H1 (cell line): ENCODE measurements at regions not wholly inside any gene's neighbourhood (a gene's known extent, or its start where the extent isn't known, plus 50 kb on each side); places are given as distances from the start of the nearest gene placed in this dataset.

Experiments
- HDAC2 ChIP-seq, 2 experiments: fragments of 300-600 bp in 1 of 2; sonication (generic) in 1 of 2; IDR thresholded peaks; 2 replicates each; pipeline ENCODE4 v1.6.1; 2011 to 2012; ENCODE audit warnings: low read depth in 2 of 2, low read length in 2 of 2, mild to moderate bottlenecking in 2 of 2, moderate library complexity in 2 of 2, borderline replicate concordance in 1 of 2, inconsistent platforms in 1 of 2
- RNF2 ChIP-seq: fragments of 200-900, 300-1000 bp; sonication (generic); IDR thresholded peaks from 2 replicates; pipeline ENCODE4 v1.7.1; 2016; ENCODE audit warnings: borderline replicate concordance, low read depth, mild to moderate bottlenecking, antibody characterized with exemption, low read length; ENCODE audit not compliant: poor library complexity, severe bottlenecking; ENCODE audit errors: missing control alignments
- SIX5 ChIP-seq: IDR thresholded peaks from 2 replicates; pipeline ENCODE4 v1.6.1; 2011; ENCODE audit warnings: mild to moderate bottlenecking, low read depth, low read length
- SP2 ChIP-seq: IDR thresholded peaks from 2 replicates; pipeline ENCODE4 v1.6.1; 2012; ENCODE audit warnings: mild to moderate bottlenecking, low read length, inconsistent platforms

GRCh38 chr18:25739376-25739775 lies 351.0 kb downstream of the SS18 start (continued):
- TF ChIP-seq RNF2 (no peak), SIX5 (no peak), SP2 (no peak), HDAC2 (IDR thresholded peaks at IDR 0.05; ENCODE audit: borderline replicate concordance in 1 of 2, low read depth in 2 of 2, low read length in 2 of 2) (no peak)
